SIG-M5 treated with dmso at 0.1 percent for 504 hours (cell line): ENCODE measurements at regions not wholly inside any gene's neighbourhood (a gene's known extent, or its start where the extent isn't known, plus 50 kb on each side); places are given as distances from the start of the nearest gene placed in this dataset.
"Not testable (repeated sequence)": the region's sequence is repeated elsewhere in the genome, so short reads cannot be mapped to it uniquely, and the experiment has no call there.

Source experiments
- DNase-seq: peaks from one replicate; lab custom pipeline; 2025; ENCODE audit not compliant: unreplicated experiment; lab: John Stamatoyannopoulos, UW

DNA sequence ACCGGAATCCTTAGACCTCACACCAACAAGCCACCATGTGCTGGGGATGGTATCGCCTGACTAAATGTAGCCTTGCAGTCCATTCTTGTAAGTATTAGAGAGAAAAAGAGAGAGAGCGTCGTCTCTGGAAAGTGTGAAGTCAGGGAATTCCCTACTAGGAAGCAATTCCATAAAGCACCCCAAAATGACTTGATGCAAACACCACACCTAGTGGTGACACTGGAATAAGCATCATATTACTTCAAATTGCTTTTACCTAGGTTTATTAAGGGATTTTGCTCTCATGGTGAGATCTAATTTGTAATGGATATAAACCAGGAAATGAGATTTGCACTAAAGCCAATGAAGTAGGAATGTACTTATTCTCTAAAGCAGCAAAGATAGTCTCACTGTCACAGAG, 111.4 kb upstream of the METTL9 start:
- DNase-seq: not testable (repeated sequence)

DNA sequence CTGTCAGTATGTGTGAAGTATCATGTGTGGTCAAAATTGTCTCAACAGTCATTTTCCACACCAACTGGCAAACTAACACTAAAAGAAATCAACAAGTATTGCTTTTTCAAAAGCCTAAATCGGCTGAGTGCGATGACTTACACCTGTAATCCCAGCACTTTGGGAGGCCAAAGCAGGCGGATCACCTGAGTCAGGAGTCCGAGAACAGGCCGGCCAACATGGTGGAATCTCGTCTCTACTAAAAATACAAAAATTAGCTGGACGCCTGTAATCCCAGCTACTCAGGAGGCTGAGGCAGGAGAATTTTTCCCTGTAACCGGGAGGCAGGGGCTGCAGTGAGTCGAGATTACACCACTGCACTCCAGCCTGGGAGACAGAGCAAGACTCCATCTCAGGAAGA, 100.3 kb upstream of the METTL9 start:
- DNase-seq: not testable (repeated sequence)

DNA sequence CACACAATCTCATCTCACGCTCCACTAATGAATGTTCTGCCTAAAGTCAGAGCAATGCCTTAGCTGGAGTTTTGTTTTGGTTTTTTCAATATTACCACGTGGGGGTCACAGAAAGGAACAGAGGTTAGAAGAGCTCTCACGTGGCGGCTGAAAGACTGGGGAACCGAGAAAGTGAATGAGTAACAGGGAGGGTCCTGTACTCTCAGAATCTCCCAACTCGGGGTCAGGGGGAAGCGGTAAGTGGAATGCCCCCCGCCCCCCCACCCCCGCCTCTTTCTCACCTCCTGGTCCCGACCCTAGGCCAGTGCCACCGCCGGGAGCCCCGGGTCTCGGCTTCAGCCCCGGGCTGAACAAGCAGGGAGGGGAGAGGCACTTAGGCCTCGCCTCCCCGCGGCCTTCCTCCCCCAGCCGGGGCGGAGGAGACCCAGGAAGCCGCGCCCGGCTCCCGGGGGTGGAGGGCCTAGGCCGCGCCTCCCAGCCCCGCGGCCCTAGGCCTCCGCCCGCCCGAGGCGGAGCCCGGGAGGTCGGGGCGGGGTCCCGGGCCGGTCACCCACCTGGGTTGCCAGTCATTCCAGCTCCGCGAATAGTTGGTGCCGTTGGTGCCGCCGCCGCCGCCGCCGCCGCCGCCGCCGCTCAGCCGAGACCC, 98.0 kb upstream of the METTL9 start:
- DNase-seq: not testable (repeated sequence)

DNA sequence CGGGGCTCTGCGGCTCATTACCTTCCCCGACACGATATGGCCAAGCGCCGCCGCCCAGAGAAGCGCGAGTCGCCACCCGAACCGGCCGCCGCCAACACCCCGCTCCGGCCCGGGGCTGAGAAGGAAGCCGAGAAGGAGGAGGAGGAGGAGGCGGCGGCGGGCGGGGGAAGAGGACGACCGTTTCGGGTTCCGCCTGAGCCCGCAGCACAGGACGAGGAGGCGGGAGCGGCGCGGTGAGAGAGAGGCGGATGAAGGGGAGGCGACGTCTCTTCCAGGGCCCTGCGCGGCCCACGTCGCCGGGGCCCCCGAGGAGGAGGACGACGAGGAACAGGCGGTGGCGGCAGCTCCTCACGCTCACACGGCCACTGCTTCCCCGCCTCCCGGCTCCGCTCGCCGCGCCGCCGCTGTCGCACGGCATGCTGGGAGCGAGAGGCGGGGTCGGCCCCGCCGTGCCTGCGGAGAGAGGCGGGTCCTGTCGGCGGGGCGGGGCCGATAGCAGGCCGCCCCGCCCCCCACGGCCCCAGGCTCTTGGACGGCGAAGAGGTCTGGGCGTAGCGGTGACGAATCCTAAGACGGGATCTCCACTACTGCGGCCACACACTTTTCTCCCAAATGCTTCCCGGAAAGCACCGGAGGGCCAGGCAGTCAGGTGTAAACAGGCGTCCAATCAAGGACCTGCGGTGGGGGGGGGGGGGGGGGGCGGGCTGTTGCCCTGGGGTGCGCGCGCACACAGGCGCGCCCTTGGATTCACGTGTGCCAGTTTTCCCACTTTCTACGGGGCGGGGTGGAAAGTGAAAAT, 97.3 kb upstream of the METTL9 start:
- peak; percentile 79 for DNase-seq

DNA sequence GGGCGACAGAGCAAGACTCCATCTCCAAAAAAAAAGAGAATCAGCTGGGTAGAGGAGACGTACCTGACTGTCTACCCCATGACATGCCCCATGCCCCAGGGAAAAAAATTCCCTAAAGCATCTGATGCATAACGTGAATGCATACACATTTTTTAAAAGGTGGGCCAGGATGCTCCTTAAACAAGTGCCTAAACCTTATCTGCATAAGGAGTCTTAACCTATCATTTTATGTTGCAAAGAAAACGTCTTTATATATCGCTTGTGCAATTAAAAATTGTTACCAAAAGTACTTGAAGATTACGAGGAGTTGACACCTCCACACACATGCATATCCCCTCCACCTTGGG, 95.8 kb upstream of the METTL9 start:
- DNase-seq: not testable (repeated sequence)

DNA sequence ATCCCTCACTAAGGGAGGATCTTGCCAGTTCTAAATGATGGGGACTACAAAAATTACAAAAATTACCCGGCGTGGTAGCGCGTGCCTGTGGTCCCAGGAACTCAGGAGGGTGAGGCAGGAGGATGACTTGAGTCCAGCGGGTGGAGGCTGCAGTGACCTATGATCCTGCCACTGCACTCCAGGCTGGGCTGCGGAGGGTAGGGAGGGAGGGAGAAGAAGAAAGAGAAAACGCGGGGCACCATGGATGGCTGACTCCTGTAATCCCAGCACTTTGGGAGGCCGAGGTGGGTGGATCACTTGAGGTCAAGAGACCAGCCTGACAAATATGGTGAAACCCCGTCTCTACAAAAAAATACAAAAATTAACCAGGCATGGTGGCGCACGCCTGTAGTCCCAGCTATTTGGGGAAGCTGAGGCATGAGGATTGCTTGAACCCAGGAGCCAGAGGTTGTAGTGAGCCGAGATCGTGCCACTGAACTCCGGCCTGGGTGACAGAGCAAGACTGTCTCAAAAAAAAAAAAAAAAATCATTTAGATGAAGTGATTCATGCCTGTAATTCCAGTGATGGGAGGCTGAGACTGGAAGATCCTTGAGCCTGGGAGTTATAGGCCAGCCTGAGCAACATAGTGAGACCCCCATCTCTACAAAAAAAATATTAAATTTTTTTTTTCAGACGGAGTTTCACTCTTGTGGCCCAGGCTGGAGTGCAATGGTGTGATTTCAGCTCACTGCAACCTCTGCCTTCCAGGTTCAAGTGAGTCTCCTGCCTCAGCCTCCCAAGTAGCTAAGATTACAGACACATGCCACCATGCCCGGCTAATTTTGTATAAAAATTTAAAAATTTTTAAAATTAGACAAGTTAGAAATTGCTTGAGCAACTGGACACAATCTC, 95.2 kb upstream of the METTL9 start:
- DNase-seq: not testable (repeated sequence)

DNA sequence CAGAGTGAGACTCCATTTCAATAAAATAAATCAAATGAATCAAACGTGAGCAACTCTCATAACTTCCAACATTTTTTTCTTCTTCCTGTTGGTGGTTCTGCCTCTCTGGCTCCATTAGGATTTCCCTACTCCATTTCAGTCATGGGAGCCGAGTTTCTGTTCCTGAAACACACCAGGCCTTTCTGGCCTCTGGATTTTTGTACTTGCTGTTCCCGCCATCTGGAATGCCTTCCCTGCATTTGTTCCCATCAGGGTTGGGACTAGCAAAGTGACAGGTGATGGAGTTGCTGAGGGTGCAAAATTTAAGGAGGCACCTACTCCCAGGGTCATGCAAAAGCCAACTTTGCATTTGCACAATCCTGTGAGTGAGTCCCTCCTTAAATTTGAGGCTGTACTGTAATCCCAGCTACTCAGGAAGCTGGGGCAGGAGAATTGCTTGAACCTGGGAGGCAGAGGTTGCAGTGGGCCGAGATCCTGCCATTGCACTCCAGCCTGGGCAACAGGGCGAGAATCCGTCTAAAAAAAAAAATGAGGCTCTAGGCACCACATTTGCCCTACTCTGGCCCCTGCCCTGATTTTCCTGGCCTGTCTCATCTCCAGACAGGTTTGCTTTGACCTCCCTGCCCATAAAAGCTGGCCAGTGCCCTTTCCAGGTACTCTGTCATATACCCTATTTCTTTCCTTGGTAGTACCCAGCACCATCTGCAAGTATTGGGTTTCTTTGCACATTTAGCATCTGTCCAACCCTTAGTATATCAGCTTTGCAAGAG, 93.4 kb upstream of the METTL9 start:
- not testable (repeated sequence) for DNase-seq

DNA sequence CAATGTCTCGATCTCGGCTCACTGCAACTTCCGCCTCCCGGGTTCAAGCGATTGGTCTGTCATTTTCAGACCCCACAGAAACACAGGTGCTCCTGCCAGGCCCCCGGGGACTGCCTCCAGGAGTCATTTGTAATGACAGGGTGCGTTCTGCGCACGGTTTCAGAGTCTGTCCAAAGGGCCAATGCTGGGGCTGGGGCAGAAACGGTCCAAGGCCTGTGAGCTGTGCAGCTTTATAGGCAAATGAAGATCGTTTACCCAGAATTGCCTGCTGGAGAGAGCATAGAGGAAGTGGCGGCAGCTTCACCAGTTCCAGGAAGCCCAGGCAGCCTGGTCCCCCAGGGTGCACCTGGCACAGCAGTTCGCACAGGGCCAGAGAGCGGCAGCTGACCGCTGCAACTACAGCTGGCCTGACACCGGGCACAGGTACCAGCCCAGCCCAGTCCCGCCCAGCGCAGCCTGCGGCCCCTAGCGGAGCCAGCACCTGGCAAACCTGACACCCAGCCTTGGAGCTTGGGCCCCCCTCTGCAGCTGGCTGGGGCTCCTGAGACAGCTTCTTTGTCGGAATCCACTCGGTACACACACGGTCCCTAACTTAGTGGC, 92.4 kb upstream of the METTL9 start:
- not testable (repeated sequence) for DNase-seq

DNA sequence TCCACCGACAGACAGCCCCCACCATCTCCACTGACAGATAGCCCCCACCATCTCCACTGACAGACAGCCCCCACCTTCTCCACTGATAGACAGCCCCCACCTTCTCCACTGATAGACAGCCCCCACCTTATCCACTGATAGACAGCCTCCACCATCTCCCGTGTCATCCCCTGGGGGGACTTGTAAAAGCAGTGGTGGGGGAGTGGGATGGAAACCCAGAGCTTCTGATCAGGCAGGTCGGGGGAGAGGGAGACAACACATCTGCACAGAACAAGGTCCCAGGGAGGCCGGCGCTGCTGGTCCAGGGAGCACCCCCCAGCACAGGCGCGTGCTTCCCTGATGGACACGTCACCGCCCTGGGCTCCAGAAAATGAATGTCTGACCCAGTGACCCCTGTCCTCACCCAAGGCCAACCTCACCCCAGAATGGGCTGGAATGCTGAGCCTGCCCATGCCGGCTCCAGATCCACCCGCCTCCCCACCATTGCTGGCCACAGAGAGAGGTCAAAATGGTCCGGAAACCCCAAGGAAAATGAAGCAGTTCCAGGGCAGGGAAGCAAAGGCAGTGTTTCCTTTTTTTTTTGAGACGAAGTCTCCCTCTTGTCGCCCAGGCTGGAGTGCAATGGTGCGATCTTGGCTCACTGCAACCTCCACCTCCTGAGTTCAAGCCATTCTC, 91.6 kb upstream of the METTL9 start:
- DNase-seq: not testable (repeated sequence)

DNA sequence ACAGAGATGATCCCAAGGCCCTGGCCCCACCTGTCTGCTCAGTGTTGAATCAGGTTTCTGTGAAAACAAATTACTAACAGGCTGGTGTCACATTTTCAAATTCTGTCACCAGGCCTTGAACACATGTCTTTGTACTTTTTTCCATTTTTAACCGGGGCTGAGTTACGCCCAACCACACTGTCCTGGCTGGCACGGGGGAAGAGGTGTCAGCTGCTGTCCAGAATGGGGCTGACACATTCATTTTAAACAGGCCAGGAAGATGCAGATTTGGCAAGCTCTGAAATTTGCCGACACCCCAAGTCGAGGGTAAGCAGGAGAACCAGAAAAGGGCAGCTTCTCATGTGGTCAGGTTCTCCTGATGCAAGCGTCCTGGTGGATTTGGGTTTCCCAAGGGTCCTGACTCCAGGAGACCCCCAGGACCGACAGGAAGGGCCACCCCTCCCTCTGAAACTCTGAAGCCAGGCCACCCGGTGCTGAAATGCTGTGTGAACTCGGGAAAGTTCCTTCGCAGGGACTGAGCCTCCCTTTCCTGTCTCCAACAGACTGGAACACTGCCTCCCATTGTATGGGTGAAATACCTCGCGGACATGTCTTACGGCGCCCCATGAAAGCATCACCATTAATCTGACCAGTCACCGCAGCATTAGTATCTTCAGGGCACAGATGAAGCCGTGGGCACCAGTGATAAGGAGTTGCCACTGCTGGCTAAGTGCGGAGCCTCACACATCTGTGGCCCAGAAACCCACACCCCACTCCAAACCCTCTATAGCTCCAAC, 90.5 kb upstream of the METTL9 start:
- not testable (repeated sequence) for DNase-seq

DNA sequence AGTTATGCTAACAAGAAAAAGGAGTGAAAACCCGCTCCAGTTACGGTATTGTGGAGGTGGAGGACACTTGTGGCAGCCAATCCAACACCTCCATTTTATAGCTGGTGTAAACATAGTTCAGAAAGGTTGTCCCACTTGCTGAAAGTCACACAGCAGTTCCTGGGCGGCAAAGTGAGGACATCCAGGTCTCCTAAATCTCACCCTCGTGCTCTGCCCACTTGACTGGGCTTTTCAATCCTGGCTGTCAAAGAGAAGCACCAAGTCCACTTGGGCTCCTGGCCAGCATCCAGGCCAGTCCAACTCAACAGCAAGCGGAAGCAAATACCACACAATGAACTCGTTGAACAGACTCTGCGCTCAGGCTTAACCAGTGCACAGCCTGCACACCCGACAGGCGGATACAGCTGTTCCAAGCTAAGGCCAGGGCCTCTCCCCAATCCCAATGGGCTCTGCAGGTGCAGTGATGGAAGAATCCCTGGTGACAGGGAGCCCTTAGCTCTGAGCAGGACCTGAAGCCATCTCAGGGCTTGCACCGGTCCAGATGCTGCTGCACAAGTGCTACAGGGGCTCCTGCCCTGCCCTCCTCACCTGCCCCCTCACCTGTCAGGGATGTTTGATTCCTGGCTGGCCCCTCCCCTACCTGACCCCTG, 89.8 kb upstream of the METTL9 start:
- DNase-seq: not testable (repeated sequence)

DNA sequence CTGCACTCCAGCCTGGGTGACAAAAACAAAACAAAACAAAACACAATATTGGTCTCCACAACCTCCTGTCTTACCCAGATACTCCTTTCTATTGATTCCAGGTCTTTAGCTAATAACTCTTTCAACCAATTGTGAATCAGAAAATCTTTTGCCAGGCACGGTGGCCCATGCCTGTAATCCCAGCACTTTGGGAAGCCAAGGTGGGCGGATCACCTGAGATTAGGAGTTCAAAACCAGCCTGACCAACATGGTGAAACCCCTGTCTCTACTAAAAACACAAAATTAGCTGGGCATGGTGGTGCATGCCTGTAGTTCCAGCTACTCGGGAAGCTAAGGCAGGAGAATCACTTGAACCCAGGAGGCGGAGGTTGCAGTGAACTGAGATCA, 88.5 kb upstream of the METTL9 start:
- DNase-seq: not testable (repeated sequence)

DNA sequence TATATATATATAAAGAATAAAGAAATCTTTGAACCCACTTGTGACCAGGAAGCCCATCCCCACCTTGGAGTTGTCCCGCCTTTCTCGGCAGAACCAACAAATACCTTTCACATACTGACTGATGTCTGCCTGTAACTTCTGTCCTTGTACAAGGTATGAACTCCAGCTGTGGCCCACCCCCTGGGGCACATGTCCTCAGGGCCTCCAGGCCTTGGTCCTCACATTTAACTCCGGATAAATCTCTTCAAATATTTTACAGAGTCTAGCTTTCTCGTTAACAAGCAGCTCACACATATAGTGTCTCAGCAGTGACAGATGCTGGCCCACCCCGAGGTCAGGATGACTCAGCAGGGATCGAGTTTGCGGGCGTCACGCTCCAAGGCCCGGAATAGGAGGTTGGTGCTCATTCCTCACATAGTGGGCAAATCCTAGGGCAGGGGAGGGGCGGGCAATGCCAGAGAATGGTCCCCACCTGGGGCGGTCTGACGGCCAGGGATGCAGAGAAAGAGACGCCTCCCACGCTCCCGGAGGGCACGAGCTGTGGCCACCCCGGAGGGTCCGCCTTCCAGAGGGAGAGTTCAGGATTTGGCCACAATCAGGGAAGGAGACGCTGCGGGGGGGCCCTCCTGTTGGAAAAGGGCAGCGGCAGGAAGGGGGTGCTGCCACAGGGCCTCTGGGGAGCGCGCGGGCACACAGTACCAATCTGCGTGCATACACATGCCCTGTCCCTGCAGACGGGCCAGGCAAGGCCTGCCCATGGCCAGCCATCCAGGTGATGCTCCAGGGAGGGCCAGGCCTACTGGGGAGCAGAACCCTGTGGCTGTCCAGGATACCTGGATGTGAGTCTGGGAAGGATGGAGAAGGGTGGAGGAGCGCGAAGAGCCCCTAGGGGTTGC, 87.8 kb upstream of the METTL9 start:
- DNase-seq: not testable (repeated sequence)

DNA sequence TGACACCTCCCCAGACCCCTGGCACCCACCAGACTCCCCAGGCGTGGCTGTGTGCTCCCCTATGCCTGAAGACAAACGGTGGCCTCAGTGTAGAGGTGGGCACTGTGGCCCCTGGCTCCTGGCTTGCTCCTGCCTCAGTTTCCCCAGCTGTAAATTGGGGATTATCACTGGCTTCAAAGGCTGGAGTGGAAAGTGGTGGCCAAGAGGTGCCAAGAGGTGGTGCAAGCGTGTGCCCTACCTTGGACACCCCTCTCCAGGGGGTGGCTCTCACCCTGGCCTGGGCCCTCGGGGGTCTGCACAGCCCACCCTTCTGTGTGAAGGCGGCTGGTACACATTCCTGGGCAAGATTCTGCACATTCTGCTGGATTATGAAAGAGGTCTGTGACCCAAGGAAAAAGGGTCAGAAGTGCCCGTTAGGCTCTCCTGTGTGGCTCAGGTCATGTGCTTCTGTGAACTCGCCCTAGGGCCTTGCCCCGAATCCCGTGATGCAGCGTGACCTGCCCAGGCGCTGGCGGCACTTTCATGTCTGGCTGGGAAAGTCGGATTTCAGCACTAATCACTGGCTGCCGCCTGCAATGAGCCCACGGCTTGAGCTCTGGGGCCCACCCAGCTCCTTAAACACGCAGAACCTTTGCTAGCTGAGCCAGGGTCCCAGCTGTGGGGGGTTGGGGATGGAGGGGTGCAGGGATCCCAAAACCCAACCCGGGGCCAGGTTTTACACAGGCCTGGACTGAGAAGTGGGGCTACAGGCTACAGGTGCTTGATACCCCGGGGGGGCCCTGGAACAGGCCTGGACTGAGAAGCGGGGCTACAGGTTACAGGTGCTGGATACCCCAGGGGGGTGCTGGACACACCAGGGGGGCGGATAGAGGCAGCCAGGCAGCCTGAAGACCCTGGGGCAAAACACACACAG, 86.8 kb upstream of the METTL9 start:
- DNase-seq: not testable (repeated sequence)

DNA sequence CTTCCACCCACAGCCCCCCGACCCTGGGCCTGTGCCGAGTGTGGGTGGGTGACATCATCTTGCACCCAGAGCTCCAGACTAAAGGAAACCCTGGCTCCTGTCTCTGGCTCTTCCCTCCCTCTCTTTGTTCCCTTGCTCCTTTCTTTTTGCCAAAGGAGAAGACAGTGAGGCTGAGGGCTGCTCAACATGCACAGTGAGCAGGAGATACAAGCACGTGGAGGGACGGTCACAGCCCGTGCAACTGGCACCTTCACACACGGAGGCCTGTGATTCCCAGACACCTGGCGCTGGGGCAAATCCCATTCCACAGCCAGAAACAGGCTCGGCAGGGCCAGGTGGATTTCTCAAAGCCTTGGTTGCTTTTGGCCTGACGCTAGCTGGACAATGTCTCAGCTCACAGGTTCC, 86.0 kb upstream of the METTL9 start:
- not testable (repeated sequence) for DNase-seq

DNA sequence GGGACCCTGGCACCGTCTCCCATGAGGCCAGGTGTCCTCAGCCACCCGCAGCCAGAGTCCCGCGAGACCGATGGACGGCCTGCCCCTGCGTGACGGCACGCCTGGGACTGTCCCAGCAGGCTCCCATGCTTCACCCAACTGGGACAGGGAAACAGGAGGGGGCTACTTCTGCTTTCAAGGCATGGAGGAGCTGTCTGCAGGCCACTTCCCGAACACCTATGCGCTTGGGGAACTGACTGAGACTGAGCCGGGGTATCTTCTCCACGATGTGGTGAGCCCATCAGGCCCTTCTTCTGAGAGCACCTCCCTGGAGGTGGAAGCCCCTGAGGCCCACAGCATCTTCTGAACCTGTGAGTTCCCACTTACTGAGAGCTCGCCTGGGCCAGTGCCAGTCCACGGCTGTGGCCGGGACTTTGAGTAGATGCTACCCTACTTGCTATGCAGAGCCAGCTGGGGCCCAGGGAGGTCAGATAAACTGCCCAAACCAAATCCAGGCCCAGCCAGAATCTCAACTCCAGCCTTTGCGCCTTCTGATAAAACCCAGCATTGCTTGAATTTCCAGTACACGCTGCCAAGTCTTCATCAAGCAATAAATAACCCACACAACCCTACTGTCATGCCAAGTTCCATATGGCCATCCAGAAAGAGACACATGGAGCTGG, 85.4 kb upstream of the METTL9 start:
- not testable (repeated sequence) for DNase-seq
